GM11168 (cell line): ENCODE measurements at regions not wholly inside any gene's neighbourhood (a gene's known extent, or its start where the extent isn't known, plus 50 kb on each side); places are given as distances from the start of the nearest gene placed in this dataset.

Experiments
- in situ Hi-C: fragments of 300-500 bp; cut with MboI; formaldehyde crosslinking; loops from one replicate; pipeline ENCODE4 v1.12.0; 2022; ENCODE audit warnings: low sequenced_read_pairs; ENCODE audit not compliant: unreplicated experiment

- in situ Hi-C loops, result no loop called here
These were observed 181.8 kb downstream of the MIAT start for GRCh38 chr22:26839216-26839615.

GRCh38 chr22:26840770-26841169 is 183.4 kb downstream of the MIAT start:
- in situ Hi-C loops, result loop anchor here (5.0 kb wide), 1 partner anchor 78 kb away; no protein-coding TSS in a partner anchor

- in situ Hi-C loops, result loop anchor here (5.0 kb wide), 1 partner anchor 80 kb away; no protein-coding TSS in a partner anchor
These were observed 184.7 kb downstream of the MIAT start for GRCh38 chr22:26842103-26842502.

- in situ Hi-C loops, result no loop called here
These were observed 187.8 kb downstream of the MIAT start for GRCh38 chr22:26845021-26845743.

- in situ Hi-C loops, result no loop called here
These were observed 188.7 kb downstream of the MIAT start for GRCh38 chr22:26846076-26846475.

GRCh38 chr22:26846645-26847044 is 189.3 kb downstream of the MIAT start:
- in situ Hi-C loops, result no loop called here

GRCh38 chr22:26847046-26847445 is 189.7 kb downstream of the MIAT start:
- in situ Hi-C loops, result no loop called here

- in situ Hi-C loops, result no loop called here
These were observed 190.4 kb downstream of the MIAT start for GRCh38 chr22:26847816-26848215.

- in situ Hi-C loops, result no loop called here
These were observed 191.0 kb downstream of the MIAT start for GRCh38 chr22:26848244-26848920.

- in situ Hi-C loops, result no loop called here
These were observed 192.2 kb downstream of the MIAT start for GRCh38 chr22:26849575-26849974.

- in situ Hi-C loops, result no loop called here
These were observed 193.7 kb downstream of the MIAT start for GRCh38 chr22:26851125-26851524.

- in situ Hi-C loops, result no loop called here
These were observed 194.8 kb downstream of the MIAT start for GRCh38 chr22:26852176-26852575.

- in situ Hi-C loops, result no loop called here
These were observed 195.7 kb downstream of the MIAT start for GRCh38 chr22:26853071-26853470.

GRCh38 chr22:26853495-26853894 is 196.1 kb downstream of the MIAT start:
- in situ Hi-C loops, result no loop called here

GRCh38 chr22:26857169-26857568 is 199.8 kb downstream of the MIAT start:
- in situ Hi-C loops, result no loop called here

GRCh38 chr22:26860301-26860700 is 202.9 kb downstream of the MIAT start:
- in situ Hi-C loops, result no loop called here

- in situ Hi-C loops, result no loop called here
These were observed 207.6 kb downstream of the MIAT start for GRCh38 chr22:26865021-26865420.

- in situ Hi-C loops, result no loop called here
These were observed 226.0 kb downstream of the MIAT start for GRCh38 chr22:26883393-26883792.

GRCh38 chr22:26884921-26885320 is 227.5 kb downstream of the MIAT start:
- in situ Hi-C loops, result no loop called here

- in situ Hi-C loops, result no loop called here
These were observed 228.3 kb downstream of the MIAT start for GRCh38 chr22:26885441-26886261.

GRCh38 chr22:26887456-26887855 is 230.1 kb downstream of the MIAT start:
- in situ Hi-C loops, result no loop called here
